Activated naive CD8-positive, alpha-beta T cell treated with anti-CD3 and anti-CD28 coated beads, Interleukin-2, amount 50 U/mL, for 24 hours (primary cell): ENCODE measurements at regions not wholly inside any gene's neighbourhood (a gene's known extent, or its start where the extent isn't known, plus 50 kb on each side); places are given as distances from the start of the nearest gene placed in this dataset.

Source experiments
- ATAC-seq: fragments of 150-1000 bp; cut with Tn5 transposase; one replicate; pipeline ENCODE4 v1.10.0; 2021
- DNase-seq: peaks from one replicate; pipeline ENCODE4 v3.0.0; 2021
- H3K27ac Mint-ChIP-seq: one replicate; pipeline ENCODE4 v1.8.0; 2021; ENCODE audit warnings: mild to moderate bottlenecking, mixed read lengths
- H3K27me3 Mint-ChIP-seq: one replicate; pipeline ENCODE4 v1.8.0; 2021; ENCODE audit warnings: mixed read lengths
- H3K36me3 Mint-ChIP-seq: one replicate; pipeline ENCODE4 v1.8.0; 2021; ENCODE audit warnings: low read depth, mixed read lengths
- H3K4me1 Mint-ChIP-seq: one replicate; pipeline ENCODE4 v1.8.0; 2021; ENCODE audit warnings: mixed read lengths
- H3K4me3 Mint-ChIP-seq: one replicate; pipeline ENCODE4 v1.8.0; 2021; ENCODE audit warnings: mild to moderate bottlenecking, moderate library complexity, mixed read lengths
- H3K9me3 Mint-ChIP-seq: one replicate; pipeline ENCODE4 v1.8.0; 2021; ENCODE audit warnings: mixed read lengths

- DNase-seq (no peak), ATAC-seq (no peak)
- Mint-ChIP-seq H3K4me1 (no peaks in the 10 kb centered on the region), H3K27ac (no peak overlapping the region), H3K9me3 (no peaks in the 10 kb centered on the region), H3K4me3 (no peak overlapping the region), H3K27me3 (no peaks in the 10 kb centered on the region), H3K36me3 (no peaks in the 10 kb centered on the region)
Measured at GRCh38 chr5:52497133-52497693, 290.5 kb upstream of the ITGA1 start.

- DNase-seq = no peak
- ATAC-seq = no peak
- H3K4me3 Mint-ChIP-seq = no peak overlapping the region
- no peaks in the 10 kb centered on the region for H3K36me3 Mint-ChIP-seq
- no peaks in the 10 kb centered on the region for H3K9me3 Mint-ChIP-seq
- no peaks in the 10 kb centered on the region for H3K4me1 Mint-ChIP-seq
- H3K27ac Mint-ChIP-seq = no peak overlapping the region
- H3K27me3 Mint-ChIP-seq = no peaks in the 10 kb centered on the region
Measured at GRCh38 chr5:52498607-52499006, 289.1 kb upstream of the ITGA1 start.

GRCh38 chr5:52502460-52502999 lies 285.2 kb upstream of the ITGA1 start:
- Mint-ChIP-seq H3K9me3 (no peaks in the 10 kb centered on the region), H3K4me1 (no peaks in the 10 kb centered on the region), H3K27ac (no peak overlapping the region), H3K36me3 (no peaks in the 10 kb centered on the region), H3K4me3 (no peak overlapping the region), H3K27me3 (no peaks in the 10 kb centered on the region)
- no peak for DNase-seq
- no peak for ATAC-seq

DNA sequence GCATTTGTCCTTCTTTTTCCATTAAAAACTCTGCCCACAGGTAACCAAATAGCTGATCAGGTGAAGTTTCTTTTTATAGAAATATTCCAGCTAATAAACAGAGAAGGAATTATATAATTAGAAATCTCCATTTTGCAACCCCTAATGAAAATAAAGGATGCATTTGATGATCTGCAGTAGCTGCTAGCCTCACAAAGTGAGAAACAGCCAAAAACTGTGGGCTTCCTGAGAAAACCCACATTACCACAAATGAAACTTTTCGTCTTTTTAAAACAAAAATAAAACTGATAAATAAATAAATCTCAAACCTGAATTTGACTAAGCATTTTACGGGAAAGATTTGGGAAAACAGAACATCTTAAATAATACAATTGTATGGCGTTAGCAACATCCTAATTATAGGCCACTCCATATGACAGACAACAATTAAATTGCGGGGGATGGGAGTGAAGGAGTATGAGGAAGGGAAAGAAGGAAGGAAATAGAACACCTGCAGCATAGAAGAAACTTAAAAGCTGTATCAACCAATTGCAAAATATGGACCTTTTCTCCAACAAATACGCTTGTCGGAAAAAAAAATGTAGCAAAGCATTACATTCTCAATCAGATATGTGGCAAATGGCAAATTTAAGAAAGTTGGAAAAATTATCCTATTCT lies 283.0 kb upstream of the ITGA1 start:
- Mint-ChIP-seq H3K4me1 (no peaks in the 10 kb centered on the region), H3K4me3 (no peak overlapping the region), H3K9me3 (no peaks in the 10 kb centered on the region), H3K27me3 (no peaks in the 10 kb centered on the region), H3K27ac (no peak overlapping the region), H3K36me3 (no peaks in the 10 kb centered on the region)
- ATAC-seq (no peak), DNase-seq (no peak)

DNA sequence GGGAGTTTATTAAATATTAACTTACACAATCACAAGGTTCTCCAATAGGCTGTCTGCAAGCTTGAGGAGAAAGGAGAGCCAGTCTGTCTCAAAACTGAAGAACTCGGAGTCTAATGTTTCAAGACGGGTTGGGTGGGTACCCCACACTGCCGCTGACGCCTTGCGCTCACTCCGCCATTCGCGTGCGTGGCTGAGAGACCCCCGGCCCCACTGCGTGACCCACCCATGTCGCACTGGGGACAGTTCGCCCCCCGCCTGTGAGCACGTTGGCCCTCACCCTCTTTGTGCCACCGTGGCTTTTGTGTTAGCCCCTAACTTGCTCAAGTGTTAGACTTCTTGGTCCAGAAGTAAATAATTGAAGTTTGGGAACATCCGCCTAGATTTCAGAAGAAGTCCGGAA lies 270.0 kb upstream of the ITGA1 start:
- H3K27me3 Mint-ChIP-seq = no peaks in the 10 kb centered on the region
- DNase-seq (no peak), ATAC-seq (no peak)
- H3K27ac Mint-ChIP-seq = no peak overlapping the region
- H3K4me3 Mint-ChIP-seq = no peak overlapping the region
- no peaks in the 10 kb centered on the region for H3K36me3 Mint-ChIP-seq
- no peaks in the 10 kb centered on the region for H3K4me1 Mint-ChIP-seq
- peaks cover 4% of the 10 kb centered on the region for H3K9me3 Mint-ChIP-seq

DNA sequence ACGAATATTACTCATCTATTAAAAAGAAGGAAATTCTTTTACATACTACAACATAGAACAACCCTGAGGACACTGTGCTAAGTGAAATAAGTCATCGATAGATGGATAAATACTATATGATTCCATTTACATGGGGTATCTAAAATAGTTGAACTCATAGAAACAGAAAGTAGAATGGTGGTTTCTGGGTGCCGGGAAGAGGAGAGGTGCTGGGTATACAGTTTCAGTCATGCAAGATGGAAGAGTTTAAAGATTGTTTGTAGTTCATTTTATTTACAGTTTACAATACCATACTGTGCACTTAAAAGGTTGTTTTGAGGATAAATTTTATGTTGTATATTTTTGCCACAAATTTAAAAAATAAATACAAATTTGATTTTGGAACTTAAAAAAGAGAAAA lies 267.5 kb upstream of the ITGA1 start:
- Mint-ChIP-seq H3K27me3 (no peaks in the 10 kb centered on the region), H3K9me3 (peaks cover 4% of the 10 kb centered on the region), H3K27ac (no peak overlapping the region), H3K4me1 (no peaks in the 10 kb centered on the region), H3K4me3 (no peak overlapping the region), H3K36me3 (no peaks in the 10 kb centered on the region)
- DNase-seq (no peak), ATAC-seq (no peak)

DNA sequence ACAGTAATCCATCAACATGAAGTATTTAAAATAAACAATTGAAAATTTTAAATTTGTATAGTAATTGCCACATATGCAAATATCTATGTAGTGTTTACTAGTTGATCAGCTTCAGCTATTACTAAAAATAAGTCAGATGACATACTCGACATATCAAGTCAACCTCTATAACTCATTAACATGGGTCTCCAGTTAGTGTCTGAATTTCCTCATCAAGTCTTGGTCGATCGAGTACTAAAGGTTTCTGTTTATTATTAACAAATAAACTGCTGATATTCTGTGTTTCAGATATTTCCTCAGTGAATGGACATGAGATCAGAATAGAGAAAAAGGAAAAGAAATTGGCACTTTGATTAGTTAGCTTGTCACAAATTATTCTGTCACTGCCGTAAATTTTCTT lies 266.5 kb upstream of the ITGA1 start:
- Mint-ChIP-seq H3K4me1 (no peaks in the 10 kb centered on the region), H3K9me3 (peaks cover 5% of the 10 kb centered on the region), H3K27ac (no peak overlapping the region), H3K36me3 (no peaks in the 10 kb centered on the region), H3K4me3 (no peak overlapping the region), H3K27me3 (no peaks in the 10 kb centered on the region)
- ATAC-seq (no peak), DNase-seq (no peak)

GRCh38 chr5:52523701-52524100 lies 264.0 kb upstream of the ITGA1 start:
- ATAC-seq = no peak
- no peak for DNase-seq
- no peak overlapping the region for H3K4me3 Mint-ChIP-seq
- H3K27me3 Mint-ChIP-seq = no peaks in the 10 kb centered on the region
- peaks cover 4% of the 10 kb centered on the region for H3K9me3 Mint-ChIP-seq
- H3K27ac Mint-ChIP-seq = no peak overlapping the region
- H3K4me1 Mint-ChIP-seq = no peaks in the 10 kb centered on the region
- H3K36me3 Mint-ChIP-seq = no peaks in the 10 kb centered on the region

DNA sequence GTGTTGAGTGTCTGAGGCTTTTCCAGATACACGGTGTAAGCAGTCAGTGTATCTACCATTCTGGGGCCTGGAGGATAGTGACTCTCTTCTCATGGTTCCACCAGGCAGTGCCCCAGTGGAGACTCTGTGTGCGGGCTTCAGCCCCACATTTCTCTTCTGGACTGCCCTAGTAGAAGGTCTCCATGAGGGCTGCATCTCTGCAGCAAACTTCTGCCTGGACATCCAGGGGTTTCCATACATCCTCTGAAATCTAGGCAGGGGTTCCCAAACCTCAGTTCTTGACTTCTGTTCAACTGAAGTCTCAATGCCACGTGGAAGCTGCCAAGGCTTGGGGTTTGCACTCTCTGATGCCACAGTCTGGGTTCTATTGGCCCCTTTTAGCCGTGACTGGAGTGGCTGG lies 256.6 kb upstream of the ITGA1 start:
- Mint-ChIP-seq H3K4me1 (no peaks in the 10 kb centered on the region), H3K27ac (no peak overlapping the region), H3K4me3 (no peak overlapping the region), H3K36me3 (peaks cover 2% of the 10 kb centered on the region), H3K27me3 (no peaks in the 10 kb centered on the region), H3K9me3 (peaks cover 15% of the 10 kb centered on the region)
- ATAC-seq (no peak), DNase-seq (no peak)

DNA sequence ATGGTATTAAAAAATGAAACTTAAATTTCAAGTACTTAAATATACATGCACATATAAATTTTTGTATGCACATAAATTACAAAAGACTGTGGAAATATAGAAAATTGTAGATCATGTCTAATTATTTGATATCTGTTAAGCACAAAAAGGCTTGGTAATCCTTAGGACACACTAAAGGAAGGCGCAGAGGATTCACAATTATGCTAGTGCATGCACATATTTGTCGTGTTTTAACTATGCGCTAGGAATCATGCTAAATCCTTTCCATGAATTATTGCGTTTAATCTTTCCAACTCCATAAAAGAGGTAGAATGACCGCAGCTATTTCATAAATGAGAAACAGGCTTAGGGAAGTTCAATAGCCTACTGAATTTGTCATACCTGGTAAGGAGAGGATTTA lies 244.1 kb upstream of the ITGA1 start:
- ATAC-seq (no peak), DNase-seq (no peak)
- H3K27me3 Mint-ChIP-seq = no peaks in the 10 kb centered on the region
- H3K9me3 Mint-ChIP-seq = no peaks in the 10 kb centered on the region
- no peak overlapping the region for H3K4me3 Mint-ChIP-seq
- H3K27ac Mint-ChIP-seq = no peak overlapping the region
- H3K36me3 Mint-ChIP-seq = no peaks in the 10 kb centered on the region
- no peaks in the 10 kb centered on the region for H3K4me1 Mint-ChIP-seq

GRCh38 chr5:52544738-52545137 lies 243.0 kb upstream of the ITGA1 start:
- Mint-ChIP-seq H3K27ac (no peak overlapping the region), H3K4me3 (no peak overlapping the region), H3K36me3 (no peaks in the 10 kb centered on the region), H3K9me3 (no peaks in the 10 kb centered on the region), H3K4me1 (no peaks in the 10 kb centered on the region), H3K27me3 (no peaks in the 10 kb centered on the region)
- no peak for ATAC-seq
- DNase-seq = no peak

DNA sequence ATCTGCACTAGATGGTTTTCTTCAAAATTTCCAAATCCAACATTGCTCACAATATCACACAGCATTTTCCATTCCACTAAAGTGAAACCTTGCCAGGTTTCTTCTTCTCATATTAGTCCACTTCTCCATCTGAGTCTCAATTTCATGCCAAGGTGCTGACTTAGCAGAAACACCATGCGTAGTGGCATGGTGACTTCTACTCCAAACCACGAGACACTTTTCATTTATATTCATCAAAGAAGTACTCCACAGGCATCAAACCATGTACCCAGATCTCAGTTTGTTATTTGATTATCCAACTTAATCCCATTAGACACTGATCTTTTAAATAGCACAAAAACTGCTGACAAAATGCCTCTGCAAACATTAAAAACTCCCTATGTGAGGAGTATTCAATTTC lies 233.4 kb upstream of the ITGA1 start:
- Mint-ChIP-seq H3K4me3 (no peak overlapping the region), H3K36me3 (no peaks in the 10 kb centered on the region), H3K4me1 (no peaks in the 10 kb centered on the region), H3K27me3 (peaks cover 2% of the 10 kb centered on the region), H3K27ac (no peak overlapping the region), H3K9me3 (no peaks in the 10 kb centered on the region)
- ATAC-seq (no peak), DNase-seq (no peak)

DNA sequence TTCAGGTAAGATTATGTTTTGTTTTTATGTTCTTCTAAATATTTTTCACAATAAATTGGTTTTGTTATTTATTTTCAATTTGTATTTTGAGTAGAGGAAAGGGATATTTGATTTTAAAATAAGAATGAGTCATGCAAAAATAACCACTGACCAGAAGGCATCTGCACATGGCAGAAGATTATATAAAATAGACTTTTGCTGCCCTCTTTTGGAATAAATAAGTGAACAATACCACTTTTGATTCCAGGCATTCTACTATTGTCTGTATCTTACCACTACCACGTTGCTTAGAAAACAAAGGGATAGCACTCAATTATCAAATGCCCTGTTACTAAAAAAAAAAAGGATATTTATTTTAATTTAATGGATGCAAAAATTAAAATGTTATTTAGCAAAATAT lies 227.3 kb upstream of the ITGA1 start:
- Mint-ChIP-seq H3K4me3 (no peak overlapping the region), H3K27ac (no peak overlapping the region), H3K4me1 (no peaks in the 10 kb centered on the region), H3K36me3 (no peaks in the 10 kb centered on the region), H3K27me3 (peaks cover 2% of the 10 kb centered on the region), H3K9me3 (no peaks in the 10 kb centered on the region)
- DNase-seq (no peak), ATAC-seq (no peak)

DNA sequence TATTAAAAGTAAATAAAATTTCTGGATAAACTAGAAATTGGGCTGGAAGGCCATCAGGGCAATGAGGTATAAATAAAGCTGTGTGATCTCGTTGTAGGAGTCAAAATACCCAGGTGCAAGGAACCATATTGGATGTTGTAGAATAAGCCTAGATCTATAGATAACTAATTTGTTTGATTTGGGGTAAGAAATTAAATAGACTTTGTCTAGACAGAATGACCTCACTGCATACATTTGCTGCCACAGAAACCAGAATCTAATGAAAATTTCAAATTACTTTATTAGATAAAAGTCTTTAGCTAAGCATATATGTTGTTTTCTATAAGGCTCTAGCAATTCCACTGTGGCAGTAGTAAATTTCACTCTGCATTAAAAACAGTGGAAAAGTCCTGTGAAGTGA lies 225.2 kb upstream of the ITGA1 start:
- no peak for DNase-seq
- ATAC-seq = no peak
- H3K4me3 Mint-ChIP-seq = no peak overlapping the region
- no peak overlapping the region for H3K27ac Mint-ChIP-seq
- no peaks in the 10 kb centered on the region for H3K9me3 Mint-ChIP-seq
- H3K27me3 Mint-ChIP-seq = peaks cover 2% of the 10 kb centered on the region
- H3K36me3 Mint-ChIP-seq = no peaks in the 10 kb centered on the region
- no peaks in the 10 kb centered on the region for H3K4me1 Mint-ChIP-seq

DNA sequence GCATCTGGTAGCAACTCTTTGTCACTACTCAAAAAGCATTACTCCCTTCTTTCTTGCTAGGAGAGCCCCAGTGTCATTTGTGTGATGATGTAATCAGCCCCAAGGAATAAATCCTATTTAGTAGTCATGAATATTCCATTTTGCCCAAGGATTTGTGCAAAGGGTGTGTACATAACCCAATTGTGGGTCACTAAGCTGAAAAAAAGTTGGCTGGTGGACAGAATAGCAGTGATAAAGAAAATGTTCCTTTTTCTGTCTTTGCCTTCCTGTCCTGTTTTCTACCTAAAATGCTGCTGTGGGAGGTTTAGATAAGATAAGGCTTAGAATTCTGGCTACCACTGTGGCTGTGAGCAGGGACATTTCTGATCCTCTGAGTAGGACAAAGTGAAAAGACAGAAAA lies 223.1 kb upstream of the ITGA1 start:
- Mint-ChIP-seq H3K27ac (no peak overlapping the region), H3K27me3 (peaks cover 1% of the 10 kb centered on the region), H3K9me3 (no peaks in the 10 kb centered on the region), H3K4me3 (no peak overlapping the region), H3K4me1 (no peaks in the 10 kb centered on the region), H3K36me3 (no peaks in the 10 kb centered on the region)
- no peak for ATAC-seq
- DNase-seq = no peak

GRCh38 chr5:52577546-52577945 lies 210.2 kb upstream of the ITGA1 start:
- H3K9me3 Mint-ChIP-seq = no peaks in the 10 kb centered on the region
- no peak for DNase-seq
- no peak overlapping the region for H3K27ac Mint-ChIP-seq
- no peak overlapping the region for H3K4me3 Mint-ChIP-seq
- H3K36me3 Mint-ChIP-seq = no peaks in the 10 kb centered on the region
- no peaks in the 10 kb centered on the region for H3K4me1 Mint-ChIP-seq
- ATAC-seq = no peak
- H3K27me3 Mint-ChIP-seq = peaks cover 5% of the 10 kb centered on the region
